ENCODE measurements at regions not wholly inside any gene's neighbourhood (a gene's known extent, or its start where the extent isn't known, plus 50 kb on each side); places are given as distances from the start of the nearest gene placed in this dataset.

DNA sequence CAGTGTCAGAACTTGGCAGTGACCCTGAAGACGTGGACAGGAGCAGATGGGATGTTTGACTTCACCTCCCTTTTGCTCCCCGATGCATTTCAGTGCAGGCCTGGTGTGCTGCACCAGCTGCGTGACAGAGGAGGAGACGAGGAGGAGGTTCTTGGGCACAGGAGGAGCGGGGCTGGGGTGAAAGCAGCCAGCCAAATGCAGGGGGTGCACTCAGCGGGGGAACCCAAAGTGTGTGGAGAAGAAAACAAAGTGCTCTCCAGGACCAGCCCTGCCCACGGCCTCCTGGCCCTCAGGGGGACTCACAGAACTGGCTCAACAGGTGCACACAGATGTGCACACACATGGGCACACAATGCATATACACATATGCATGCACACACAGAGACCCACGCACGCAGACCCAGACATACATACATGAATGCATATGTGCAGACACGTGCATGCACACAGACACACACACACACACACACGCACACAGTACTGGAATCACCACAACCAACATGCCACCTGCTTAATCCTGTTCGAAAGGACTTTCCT lies 91.7 kb upstream of the SFSWAP start:
- TF ChIP-seq, protein P1, sequence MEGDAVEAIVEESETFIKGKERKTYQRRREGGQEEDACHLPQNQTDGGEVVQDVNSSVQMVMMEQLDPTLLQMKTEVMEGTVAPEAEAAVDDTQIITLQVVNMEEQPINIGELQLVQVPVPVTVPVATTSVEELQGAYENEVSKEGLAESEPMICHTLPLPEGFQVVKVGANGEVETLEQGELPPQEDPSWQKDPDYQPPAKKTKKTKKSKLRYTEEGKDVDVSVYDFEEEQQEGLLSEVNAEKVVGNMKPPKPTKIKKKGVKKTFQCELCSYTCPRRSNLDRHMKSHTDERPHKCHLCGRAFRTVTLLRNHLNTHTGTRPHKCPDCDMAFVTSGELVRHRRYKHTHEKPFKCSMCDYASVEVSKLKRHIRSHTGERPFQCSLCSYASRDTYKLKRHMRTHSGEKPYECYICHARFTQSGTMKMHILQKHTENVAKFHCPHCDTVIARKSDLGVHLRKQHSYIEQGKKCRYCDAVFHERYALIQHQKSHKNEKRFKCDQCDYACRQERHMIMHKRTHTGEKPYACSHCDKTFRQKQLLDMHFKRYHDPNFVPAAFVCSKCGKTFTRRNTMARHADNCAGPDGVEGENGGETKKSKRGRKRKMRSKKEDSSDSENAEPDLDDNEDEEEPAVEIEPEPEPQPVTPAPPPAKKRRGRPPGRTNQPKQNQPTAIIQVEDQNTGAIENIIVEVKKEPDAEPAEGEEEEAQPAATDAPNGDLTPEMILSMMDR (IDR thresholded peaks at IDR 0.05): no peak
- DNase-seq (ENCODE audit: extremely low spot score, unreplicated experiment): no peak
- peaks cover 37% of the 10 kb centered on the region for H3K4me1 Mint-ChIP-seq (ENCODE audit: unreplicated experiment)
- no peak overlapping the region for H3K27ac Mint-ChIP-seq (ENCODE audit: unreplicated experiment)
- no peaks in the 10 kb centered on the region for H3K9me3 Mint-ChIP-seq (ENCODE audit: unreplicated experiment)
- no peak overlapping the region for H3K4me3 Mint-ChIP-seq (ENCODE audit: unreplicated experiment)
- peaks cover 8% of the 10 kb centered on the region for H3K27me3 Mint-ChIP-seq (ENCODE audit: unreplicated experiment)
- H3K36me3 Mint-ChIP-seq (ENCODE audit: unreplicated experiment): no peaks in the 10 kb centered on the region

DNA sequence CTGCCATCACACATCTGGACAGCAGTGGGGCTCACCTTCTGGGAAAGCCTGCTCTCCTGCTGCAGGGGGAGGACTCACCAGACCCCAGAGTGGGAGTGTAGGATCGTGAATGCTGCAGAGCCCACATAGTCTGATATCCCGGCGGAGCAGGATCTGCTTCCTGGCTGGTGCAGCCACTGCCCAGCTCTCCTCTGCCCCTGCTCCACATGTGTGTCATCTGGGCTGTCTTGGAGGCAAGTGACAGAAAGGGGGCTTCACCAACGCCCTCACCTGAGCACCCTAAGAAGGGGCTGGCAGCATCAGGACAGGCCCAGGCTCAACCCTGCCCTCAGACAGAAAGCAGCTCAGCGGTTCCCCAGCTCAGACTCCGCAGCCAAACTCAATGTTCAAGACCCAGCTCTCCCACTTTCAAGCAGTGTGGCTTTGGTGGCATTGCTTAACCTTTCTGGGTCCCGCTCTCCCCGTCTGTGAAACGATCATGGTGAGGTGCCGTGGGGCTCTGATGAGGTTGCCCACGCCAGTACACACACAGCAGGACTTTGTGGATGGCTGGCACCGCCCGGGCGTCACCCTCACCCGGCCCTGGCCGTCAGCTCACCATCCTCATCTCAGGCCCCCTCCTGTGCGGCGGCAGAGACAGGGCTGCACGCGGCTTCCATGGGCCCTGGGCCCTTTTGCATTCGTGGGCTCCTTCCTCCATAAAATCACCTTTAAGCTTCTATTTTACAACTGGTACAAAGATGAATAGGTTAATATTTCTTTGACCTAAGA lies 91.0 kb upstream of the SFSWAP start:
- peaks cover 36% of the 10 kb centered on the region for H3K4me1 Mint-ChIP-seq (ENCODE audit: unreplicated experiment)

DNA sequence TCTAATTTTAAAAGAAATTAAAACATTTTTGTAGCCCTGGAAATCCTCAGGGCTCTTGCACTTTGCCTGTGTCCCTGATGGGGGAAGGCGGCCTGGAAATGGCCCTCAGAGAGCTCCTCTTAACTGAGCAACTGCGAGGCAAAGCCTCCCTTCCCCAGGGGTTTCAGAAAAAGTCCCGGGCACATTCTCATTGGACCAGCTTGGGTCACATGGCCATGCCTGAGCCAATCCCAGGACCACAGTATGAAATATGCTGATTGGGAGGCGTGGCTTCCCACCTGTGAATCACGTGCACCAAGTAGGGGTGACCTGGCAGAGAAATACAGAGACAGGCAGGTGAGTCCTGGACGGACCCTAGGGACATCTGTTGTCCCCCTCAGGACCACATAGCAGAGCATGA lies 90.4 kb upstream of the SFSWAP start:
- TF ChIP-seq, protein P1 (IDR thresholded peaks at IDR 0.05): no peak
- Mint-ChIP-seq H3K27me3 (ENCODE audit: unreplicated experiment) (peaks cover 8% of the 10 kb centered on the region), H3K4me1 (ENCODE audit: unreplicated experiment) (peaks cover 34% of the 10 kb centered on the region), H3K9me3 (ENCODE audit: unreplicated experiment) (no peaks in the 10 kb centered on the region), H3K4me3 (ENCODE audit: unreplicated experiment) (no peak overlapping the region), H3K27ac (ENCODE audit: unreplicated experiment) (no peak overlapping the region), H3K36me3 (ENCODE audit: unreplicated experiment) (no peaks in the 10 kb centered on the region)
- no peak for DNase-seq (ENCODE audit: extremely low spot score, unreplicated experiment)

More for the DNA sequence above, 91.0 kb upstream of the SFSWAP start:
- Mint-ChIP-seq H3K9me3 (ENCODE audit: unreplicated experiment) (no peaks in the 10 kb centered on the region), H3K4me3 (ENCODE audit: unreplicated experiment) (no peak overlapping the region), H3K36me3 (ENCODE audit: unreplicated experiment) (no peaks in the 10 kb centered on the region), H3K27me3 (ENCODE audit: unreplicated experiment) (peaks cover 8% of the 10 kb centered on the region), H3K27ac (ENCODE audit: unreplicated experiment) (no peak overlapping the region)
- TF ChIP-seq, protein P1 (IDR thresholded peaks at IDR 0.05): no peak
- no peak for DNase-seq (ENCODE audit: extremely low spot score, unreplicated experiment)

DNA sequence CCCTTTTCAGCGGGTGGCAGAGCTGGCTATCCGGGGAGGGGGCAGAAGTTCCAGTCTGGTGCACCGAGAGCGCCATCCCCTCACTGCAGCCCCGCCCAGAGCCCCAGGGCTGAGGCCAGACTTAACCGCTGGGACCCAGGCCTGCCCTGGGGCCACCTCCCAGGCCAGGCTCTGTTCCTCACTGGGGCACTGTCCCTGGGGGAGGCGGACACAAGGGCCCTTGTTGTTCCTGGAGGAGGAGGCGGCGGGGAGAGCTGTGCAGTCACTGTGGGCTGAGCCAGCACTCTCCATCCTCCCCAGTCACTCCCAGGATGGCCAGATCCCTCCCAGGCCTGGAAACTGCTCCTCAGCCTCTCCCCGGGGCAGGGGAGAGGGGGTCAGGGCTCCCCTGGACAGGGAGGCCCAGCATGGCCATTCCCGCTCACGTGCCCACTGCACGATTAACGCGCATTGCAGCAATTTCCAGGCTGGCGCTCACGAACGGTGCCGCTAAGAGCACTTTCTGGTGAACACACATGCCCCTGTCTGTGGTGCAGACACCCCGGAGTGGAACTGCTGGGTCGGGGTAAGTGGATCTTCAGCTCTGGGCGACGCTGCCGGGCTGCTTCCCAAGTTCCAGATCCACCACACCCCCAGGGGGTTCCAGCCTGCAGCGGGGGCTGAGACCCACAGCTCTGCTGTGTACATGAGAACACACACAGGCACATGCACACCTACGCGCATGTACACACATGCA lies 89.8 kb upstream of the SFSWAP start:
- Mint-ChIP-seq H3K27ac (ENCODE audit: unreplicated experiment) (no peak overlapping the region), H3K4me1 (ENCODE audit: unreplicated experiment) (peaks cover 29% of the 10 kb centered on the region), H3K4me3 (ENCODE audit: unreplicated experiment) (no peak overlapping the region), H3K27me3 (ENCODE audit: unreplicated experiment) (peaks cover 8% of the 10 kb centered on the region), H3K9me3 (ENCODE audit: unreplicated experiment) (no peaks in the 10 kb centered on the region), H3K36me3 (ENCODE audit: unreplicated experiment) (no peaks in the 10 kb centered on the region)
- no peak for DNase-seq (ENCODE audit: extremely low spot score, unreplicated experiment)
- TF ChIP-seq, protein P1 (IDR thresholded peaks at IDR 0.05): no peak
